HG02884 (cell line): ENCODE measurements at regions not wholly inside any gene's neighbourhood (a gene's known extent, or its start where the extent isn't known, plus 50 kb on each side); places are given as distances from the start of the nearest gene placed in this dataset.
"Not testable (repeated sequence)": the region's sequence is repeated elsewhere in the genome, so short reads cannot be mapped to it uniquely, and the experiment has no call there.

Experiments used
- ATAC-seq: cut with Tn5 transposase; IDR thresholded peaks from one replicate; pipeline ENCODE4 v1.9.1; 2021; ENCODE audit warnings: mild to moderate bottlenecking, moderate library complexity; ENCODE audit not compliant: unreplicated experiment

DNA sequence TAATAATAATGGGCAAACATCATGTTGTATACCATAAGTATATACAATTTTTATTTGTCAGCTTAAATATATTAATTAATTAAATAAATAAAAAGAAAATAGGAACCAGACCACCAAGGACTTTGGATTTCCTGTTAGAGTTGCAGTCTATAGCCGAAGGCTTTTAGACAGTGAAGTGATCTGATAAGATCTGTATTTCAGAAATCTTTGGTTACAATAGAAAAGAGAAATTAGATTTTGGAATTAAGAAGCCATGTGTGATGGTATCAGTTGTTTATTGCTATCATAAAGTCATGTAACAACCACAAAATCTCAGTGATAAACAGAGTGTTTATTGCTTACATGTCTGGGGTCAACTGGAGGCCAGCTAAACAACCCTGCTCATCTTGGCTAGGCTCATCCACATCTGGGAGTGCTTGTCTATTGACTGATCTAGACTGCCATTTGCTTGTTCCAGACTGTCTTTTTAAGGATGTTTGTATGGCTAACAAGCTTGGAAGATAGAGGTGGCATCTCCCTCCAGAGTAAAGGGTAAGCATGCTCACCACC is 142.1 kb upstream of the USP9X start:
- ATAC-seq: no peak

- ATAC-seq: no peak
These were observed 139.9 kb upstream of the USP9X start for GRCh38 chrX:40945361-40945713.

GRCh38 chrX:40947276-40947675 is 138.0 kb upstream of the USP9X start:
- ATAC-seq: no peak

- ATAC-seq: no peak
These were observed 136.2 kb upstream of the USP9X start for GRCh38 chrX:40949071-40949470.

DNA sequence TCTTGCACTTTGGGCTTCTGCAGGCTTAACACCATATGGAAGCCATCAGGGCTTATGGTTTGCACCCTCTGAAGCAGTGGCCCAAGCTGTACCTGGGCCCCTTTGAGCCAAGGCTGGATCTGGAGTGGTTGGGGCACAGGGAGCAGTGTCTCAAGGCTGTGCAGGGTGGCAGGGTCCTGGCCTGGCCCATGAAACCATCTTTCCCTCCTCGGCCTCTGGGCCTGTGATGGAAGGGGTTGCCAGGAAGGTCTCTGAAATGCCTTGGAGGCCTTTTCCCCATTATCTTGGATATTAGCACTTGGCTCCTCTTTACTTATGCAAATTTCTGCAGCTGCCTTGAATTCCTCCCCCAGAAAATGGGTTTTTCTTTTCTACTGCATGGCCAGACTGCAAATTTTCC is 134.7 kb upstream of the USP9X start:
- no peak for ATAC-seq

- ATAC-seq: not testable (repeated sequence)
These were observed 133.8 kb upstream of the USP9X start for GRCh38 chrX:40951407-40951806.

DNA sequence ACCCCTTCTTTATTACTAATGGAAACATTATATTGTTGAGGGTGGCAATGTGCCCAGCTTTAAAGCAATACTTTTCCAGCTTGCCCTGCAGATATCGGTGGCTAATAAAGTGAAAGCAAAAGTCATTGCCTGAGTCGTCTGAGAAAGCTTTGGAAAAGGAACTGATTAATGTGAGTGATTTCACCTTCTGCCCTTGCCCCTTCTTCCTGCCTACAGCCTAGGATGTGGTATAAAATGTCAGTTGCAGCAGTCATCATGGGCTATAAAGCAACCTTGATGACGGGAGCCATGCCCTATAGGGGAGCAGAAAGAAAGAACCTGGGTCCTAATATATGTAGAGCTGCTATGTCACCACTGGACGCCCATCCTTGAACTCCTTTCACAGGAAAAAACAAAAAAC is 132.4 kb upstream of the USP9X start:
- ATAC-seq: no peak

DNA sequence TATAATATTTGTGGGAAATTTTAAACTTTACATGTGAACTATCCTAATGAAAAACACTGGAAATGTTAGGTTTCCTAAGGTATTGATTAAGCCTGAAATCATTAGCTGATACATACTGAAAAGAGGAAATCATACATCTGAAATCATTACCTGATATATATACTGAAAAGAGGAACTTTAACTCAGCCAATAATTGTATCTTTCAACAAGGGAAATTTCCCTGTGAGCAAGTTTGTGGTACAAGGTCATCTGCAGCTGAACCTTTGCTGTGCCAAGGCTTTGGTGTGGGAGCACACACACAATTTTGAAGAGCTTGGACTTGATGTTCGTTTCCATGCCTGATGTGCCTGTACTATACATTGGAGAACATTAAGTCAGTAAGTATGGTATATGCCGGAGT is 131.9 kb upstream of the USP9X start:
- no peak for ATAC-seq

GRCh38 chrX:40960041-40960440 is 125.2 kb upstream of the USP9X start:
- ATAC-seq: no peak

- no peak for ATAC-seq
These were observed 122.3 kb upstream of the USP9X start for GRCh38 chrX:40962793-40963407.

GRCh38 chrX:40964008-40964407 is 121.2 kb upstream of the USP9X start:
- no peak for ATAC-seq

DNA sequence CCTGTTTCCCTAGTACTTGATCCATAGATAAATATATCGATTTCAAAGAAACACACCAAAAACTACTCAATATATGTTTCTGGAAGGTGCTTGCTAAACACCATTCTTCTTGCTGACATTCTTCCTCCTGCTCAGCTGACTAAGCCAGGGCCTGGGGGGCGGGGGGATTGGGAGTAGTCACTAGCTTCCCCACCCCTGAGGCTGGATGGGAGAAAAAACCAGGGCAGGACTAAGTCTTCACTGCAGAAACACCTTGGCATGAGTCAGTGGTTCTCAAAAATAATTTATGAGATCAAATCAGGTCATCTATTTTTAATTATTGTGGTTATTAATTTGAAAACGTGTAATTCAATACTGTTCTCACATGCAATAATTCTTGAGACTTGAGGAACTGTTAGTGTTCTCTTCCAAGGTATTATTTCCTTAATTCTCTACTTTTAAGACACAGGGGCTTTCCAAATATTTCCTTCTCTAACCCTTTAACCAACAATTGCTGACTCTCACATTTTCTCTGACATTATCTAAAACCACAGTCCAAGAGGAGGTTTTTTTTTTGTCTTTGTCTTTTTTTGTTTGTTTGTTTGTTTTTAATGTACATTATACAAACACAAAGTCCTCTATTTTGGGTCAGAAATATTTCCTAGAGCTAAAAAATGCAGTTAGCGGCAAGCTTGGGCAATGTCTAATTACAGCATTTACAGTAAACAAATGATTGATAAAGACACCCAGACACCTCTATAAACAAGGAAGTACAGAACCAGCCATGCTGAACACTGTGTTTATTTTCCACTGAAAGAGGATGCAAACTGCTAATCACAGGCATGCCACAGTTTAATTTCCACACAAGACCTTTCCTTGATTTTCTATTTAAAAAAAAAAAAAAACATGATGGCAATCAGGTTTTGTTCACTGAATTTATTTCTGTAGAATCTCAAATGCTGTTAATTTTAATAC is 120.3 kb upstream of the USP9X start:
- no peak for ATAC-seq

DNA sequence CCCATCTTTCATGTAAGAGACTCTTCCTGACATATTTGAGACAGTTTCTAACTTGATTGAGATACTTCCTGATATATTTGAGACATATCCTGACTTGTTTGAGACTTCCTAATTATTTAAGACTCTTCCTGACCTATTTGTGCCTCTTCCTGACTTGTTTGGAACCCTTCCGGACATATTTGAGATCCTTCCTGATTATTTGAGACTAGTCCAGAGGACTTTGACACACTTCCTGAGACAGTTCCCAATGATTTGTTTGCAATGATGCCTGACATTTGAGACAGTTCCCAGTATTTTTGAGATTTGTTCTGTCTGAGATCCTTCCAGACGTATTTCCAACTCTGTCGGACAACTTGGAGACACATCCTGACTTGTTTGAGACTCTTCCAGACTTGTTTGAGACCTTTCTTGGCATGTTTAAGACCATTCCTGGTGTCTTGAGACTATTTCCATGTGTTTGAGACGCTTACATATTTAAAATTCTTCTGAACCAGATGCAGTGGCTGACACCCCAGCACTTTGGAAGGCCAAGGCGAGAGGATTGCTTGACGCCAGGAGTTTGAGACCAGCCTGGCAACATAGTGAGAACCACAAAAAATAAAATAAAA is 118.9 kb upstream of the USP9X start:
- ATAC-seq: no peak

DNA sequence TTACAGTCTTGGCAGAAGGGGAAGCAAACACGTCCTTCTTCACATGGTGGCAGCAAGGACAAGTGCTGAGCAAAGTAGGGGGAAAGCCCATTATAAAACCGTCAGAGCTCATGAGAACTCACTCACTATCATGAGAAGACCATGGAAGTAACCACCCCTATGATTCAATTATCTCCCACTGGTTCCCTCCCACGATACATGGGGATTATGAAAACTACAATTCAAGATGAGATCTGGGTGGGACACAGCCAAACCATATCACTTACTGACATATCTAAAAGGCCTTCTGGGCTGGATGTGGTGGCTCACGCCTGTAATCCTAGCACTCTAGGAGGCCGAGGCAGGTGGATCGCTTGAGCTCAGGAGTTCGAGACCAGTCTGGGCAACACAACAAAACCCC is 117.1 kb upstream of the USP9X start:
- no peak for ATAC-seq

DNA sequence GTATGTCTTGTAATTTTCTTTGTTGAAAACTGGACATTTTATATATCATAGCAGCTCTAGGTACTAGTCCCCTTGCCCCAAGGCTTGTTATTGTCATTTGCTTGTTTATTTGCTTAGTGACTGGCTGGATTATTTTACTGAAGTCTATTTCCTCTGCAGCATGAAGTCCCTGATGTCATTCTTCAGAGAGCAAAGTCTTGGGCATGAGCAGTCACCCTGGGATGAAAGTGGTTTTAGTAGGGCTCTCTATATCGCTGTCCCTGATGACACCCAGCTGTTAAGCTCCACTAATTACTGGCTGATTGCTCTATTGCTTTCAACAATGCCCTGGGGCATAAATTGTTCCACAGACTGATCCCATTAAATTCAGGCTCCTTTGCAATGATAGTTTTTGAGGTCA is 113.5 kb upstream of the USP9X start:
- ATAC-seq: no peak

DNA sequence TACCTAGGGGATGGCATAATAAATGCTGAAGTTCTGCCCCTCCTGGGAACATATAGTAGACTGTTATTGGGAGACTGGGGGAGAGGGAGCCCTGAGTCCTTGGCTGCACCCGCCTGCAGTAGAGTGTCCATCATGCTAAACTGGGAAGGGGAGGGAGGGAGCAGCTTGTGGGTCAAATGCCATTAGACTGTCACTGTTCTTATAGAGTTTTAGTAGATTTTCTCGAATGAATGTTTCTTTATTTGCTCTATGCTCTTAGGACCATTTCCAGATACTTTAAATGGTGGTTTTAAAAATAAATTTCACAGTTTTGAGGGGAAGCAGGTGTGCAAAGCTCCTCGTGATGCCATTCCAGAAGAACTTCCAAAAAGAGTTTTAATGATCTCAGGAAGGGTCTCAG is 111.6 kb upstream of the USP9X start:
- ATAC-seq: no peak

DNA sequence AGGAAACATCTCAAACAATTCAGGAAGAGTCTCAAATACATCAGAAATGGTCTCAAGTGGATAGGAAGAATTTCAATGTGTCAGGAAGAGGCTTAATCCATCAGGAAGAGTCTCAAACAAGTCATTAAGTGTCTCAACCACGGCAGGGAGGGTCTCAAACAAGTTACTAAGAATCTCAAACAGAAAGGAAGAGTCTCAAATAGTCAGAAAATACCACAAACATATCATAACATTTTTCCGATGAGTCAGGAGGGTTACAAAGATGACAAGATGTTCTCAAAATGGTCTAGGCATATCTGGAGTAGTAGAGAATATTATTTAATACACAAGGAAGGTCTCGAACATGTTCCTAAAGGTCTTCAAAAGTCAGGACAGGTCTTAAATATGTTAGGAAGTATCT is 109.3 kb upstream of the USP9X start:
- no peak for ATAC-seq

GRCh38 chrX:40976981-40977380 is 108.3 kb upstream of the USP9X start:
- ATAC-seq: no peak

DNA sequence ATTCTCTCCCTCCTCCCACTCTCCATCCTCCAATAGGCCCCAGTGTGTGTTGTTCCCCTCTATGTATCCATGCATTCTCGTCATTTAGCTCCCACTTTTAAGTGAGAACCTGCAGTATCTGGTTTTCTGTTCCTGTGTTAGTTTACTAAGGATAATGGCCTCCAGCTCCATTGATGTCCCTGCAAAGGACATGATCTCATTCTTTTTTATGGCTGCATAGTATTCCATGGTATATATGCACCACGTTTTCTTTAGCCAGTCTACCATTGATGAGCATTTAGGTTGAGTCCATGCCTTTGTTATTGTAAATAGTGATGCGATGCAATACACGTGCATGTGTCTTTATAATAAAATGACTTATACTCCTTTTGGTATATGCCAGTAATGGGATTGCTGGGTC is 100.3 kb upstream of the USP9X start:
- ATAC-seq: no peak

DNA sequence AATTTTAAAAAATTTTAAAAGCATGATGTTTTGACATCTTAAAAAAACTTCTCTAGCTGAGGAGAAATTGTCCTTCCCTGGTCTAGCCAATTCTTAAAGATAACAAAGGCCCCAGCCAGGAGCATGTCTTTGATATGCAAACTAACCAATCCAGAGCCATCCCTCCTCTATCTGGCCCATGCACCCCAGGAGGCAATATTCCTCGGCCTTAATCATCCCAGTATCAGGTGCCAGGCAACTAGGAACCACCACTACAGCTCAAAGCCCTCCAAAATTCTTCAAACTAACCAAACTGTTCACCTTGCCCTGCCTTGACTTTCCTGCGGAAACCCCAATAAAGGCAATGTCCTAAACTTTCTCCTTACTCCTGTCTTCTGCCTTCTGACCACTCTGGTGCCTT is 97.8 kb upstream of the USP9X start:
- ATAC-seq: no peak

DNA sequence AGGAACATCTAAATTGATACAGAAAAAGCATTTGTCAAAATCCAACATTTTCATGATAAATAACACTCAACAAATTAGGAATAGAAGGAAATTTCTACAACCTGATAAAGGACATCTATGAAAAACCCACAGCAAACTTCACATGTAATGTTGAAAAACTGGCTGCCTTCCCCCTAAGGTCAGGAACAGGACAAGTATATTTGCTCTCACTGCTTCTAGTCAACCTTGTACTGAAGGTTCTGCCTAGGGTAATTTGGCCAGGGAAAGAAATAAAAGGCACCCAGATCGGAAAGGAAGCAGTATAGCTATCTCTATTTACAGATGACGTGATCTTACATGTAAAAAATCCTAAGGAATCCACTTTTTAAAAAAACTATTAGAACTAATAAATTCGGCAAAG is 97.1 kb upstream of the USP9X start:
- no peak for ATAC-seq

DNA sequence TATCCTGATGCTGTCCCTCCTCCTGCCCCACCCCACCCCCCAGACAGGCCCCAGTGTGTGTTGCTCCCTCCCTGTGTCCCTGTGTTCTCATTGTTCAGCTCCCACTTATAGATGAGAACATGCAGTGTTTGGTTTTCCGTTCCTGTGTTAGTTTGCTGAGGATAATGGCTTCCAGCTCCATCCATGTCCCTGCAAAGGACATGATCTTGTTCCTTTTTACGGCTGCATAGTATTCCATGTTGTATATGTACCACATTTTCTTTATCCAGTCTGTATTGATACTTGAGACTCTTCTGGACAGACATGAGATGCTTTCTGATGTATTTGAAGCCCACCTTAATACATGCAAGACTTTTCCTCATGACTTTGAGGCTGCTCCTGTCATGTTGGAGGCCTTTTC is 91.8 kb upstream of the USP9X start:
- ATAC-seq: not testable (repeated sequence)
